Stimulated activated CD8-positive, alpha-beta memory T cell treated with anti-CD3 and anti-CD28 coated beads, Interleukin-15, amount 100 ng/mL, for 4 hours (primary cell): ENCODE measurements at regions not wholly inside any gene's neighbourhood (a gene's known extent, or its start where the extent isn't known, plus 50 kb on each side); places are given as distances from the start of the nearest gene placed in this dataset.
"Not testable (repeated sequence)": the region's sequence is repeated elsewhere in the genome, so short reads cannot be mapped to it uniquely, and the experiment has no call there.

Experiments used
- DNase-seq, 2 donors: peaks; one replicate each; pipeline ENCODE4 v3.0.0-alpha.2; 2020; ENCODE audit warnings: low read depth in 2 of 2

- no peak for DNase-seq
Observed at GRCh38 chr11:87767615-87768014, 407.6 kb downstream of the RAB38 start.

- DNase-seq: not testable (repeated sequence)
Observed at GRCh38 chr11:87764075-87764474, 411.2 kb downstream of the RAB38 start.

GRCh38 chr11:87754685-87755084 is 420.6 kb downstream of the RAB38 start:
- no peak for DNase-seq

- no peak for DNase-seq
Observed at GRCh38 chr11:87753143-87753542, 422.1 kb downstream of the RAB38 start.

- no peak for DNase-seq
Observed at GRCh38 chr11:87743007-87743406, 432.2 kb downstream of the RAB38 start.

GRCh38 chr11:87740968-87741367 is 434.3 kb downstream of the RAB38 start:
- DNase-seq: no peak

DNA sequence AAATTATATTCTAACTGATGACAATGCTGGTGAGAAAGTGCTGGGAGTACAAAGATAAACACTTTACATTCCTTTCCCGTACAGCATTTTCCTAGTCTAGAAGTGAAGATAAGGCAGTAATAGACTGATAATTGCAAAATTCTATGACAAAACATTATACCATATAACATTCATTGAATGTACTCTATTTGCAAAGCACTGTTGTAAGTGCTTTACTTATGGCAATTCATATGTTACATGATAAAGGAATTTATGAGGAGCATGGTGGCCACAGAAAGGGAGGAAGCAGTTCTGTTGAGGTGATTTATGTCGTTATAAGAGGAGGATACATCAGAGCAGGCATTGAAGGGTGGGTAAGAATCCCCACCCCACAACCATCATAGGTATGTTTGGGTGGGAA is 434.8 kb downstream of the RAB38 start:
- DNase-seq: no peak

DNA sequence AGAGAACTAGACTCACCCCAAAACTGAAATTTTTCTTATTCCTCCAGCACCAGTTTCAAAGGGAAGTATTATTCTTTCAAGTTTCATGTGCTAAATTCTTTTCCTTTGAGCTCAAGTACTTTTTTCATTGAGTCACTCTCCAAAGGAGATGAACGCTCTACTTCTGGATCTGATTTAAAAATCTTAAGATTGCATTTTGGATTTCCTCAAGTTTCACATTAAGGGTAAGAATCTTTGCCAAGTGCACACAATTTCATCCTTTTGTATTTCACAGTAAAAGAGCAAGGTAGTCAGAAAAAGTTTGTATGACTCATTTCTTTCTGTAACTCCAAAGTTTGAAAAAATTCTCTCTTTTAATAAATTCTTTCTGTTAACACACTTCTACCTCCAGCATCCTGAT is 435.5 kb downstream of the RAB38 start:
- no peak for DNase-seq

DNA sequence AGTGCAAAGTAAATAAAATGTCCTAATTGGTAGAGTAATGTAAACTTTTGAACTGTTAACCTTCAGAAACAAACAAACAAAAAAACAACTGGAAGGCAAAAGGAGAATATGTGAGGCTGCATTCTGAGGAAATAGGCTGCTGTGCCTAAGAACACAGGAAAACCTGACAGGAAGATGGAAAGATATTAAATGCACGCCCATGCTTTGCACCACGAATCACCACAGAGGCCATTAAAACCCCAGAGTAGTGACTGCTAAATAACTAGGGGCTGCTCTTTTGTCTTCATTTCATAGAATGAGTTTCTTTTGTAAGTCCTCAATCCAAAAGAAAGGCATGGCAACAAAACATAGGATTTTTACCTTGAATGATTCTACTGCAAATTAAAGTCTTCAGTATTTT is 436.0 kb downstream of the RAB38 start:
- no peak for DNase-seq

GRCh38 chr11:87736928-87737327 is 438.3 kb downstream of the RAB38 start:
- no peak for DNase-seq

DNA sequence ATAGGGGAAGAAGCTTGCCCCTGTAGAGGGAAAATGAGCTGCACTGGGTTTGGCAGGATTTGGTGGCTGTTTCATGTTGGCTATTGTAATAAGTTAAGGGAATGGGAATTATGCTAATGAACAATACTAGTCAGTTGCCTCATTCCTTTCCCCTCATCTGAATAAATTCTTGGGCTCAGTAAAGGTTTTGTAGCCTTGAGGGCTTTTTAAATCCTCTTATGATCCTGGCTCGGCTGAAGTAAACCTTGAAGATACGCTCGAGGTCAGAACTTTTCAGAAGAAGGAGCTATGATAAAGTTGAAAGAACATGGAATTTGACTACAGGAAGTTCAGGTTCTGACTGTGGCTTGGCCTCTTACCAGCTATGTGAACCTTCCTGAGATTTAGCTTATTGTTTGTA is 448.7 kb downstream of the RAB38 start:
- DNase-seq: no peak

- DNase-seq: no peak
Observed at GRCh38 chr11:87724358-87724757, 450.9 kb downstream of the RAB38 start.

- DNase-seq: no peak
Observed at GRCh38 chr11:87722756-87723565, 452.3 kb downstream of the RAB38 start.

DNA sequence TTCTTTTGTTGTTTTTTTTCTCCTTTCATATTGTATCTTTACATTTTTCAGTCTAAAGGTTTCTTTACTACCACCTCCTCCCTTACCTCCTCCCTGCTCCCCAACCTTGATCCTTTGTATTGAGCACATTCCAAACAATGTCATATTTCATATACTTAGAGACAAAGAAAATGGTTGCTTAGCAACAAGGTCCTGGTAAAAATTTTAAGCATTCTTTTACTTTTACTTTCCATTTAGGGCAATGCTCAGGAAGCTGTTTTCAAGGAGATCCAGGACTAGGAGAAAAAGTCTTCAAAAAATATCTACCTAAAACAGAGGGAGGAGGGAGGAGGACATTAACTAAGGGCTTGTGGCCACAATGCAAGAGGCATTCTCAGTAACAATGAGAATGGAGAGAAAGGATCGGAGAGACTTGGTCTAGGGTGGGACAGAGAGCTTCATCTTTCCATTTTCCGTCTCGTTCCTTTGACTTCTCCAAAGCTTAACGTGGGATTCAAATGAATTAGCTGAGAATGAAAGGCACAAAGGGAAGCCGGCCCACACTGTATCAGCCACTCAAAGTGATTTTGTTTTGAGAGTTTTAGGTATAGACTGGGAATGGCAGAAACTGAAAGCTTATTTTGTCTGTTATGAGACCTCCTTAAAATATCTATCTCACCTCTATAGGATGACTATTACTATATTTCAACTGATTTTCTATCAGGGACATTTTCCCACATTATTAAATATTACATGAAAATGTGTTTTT is 455.7 kb downstream of the RAB38 start:
- no peak for DNase-seq

GRCh38 chr11:87712802-87713202 is 462.4 kb downstream of the RAB38 start:
- no peak for DNase-seq

DNA sequence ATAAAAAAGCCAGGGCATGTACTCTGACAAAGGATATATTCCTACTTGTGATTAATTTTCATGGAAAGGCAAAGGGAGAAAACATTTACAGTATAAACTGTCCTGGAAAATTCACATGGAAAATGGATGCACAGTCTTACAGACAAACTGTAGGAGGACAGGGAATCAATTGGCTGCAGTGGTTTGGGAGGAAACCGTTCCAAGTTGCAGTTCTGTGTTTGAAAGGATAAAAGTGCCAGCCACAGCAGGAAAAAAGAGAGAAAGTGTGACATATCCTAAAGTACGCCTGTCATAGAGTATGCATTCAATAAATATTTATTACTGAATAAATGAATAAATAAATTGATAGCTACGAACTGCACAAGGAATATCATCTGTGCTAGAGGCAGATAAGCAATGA is 462.9 kb downstream of the RAB38 start:
- no peak for DNase-seq

DNA sequence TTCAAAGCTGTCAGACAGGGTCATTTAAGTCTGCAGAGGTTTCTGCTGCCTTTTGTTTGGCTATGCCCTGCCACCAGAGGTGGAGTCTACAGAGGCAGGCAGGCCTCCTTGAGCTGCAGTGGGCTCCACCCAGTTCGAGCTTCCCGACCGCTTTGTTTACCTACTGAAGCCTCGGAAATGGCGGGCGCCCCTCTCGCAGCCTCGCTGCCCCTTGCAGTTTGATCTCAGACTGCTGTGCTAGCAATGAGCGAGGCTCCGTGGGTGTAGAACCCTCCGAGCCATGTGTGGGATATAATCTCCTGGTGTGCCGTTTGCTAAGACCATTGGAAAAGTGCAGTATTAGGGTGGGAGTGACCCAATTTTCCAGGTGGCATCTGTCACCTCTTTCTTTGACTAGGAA is 471.7 kb downstream of the RAB38 start:
- DNase-seq: not testable (repeated sequence)

GRCh38 chr11:87675993-87676392 is 499.2 kb downstream of the RAB38 start:
- no peak for DNase-seq

DNA sequence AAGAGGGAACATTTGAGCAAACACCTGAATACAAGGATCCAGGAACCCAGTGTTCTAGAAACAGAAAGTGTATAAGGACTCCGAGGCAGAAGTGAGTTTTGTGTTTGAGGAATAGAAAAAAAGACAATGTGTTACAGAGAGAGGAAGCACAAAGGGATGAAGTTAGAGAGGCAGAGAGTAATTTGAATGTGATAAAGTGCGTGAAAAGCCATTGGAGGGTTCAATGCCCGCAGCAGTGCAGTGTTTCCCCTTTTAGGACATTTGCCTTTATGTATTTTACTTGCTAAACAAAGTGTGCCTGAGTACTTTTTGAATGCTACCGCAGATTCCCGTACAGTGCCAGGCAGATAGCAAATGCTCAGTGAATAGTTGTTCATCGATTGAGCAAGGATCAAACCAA is 508.5 kb downstream of the RAB38 start:
- no peak for DNase-seq

DNA sequence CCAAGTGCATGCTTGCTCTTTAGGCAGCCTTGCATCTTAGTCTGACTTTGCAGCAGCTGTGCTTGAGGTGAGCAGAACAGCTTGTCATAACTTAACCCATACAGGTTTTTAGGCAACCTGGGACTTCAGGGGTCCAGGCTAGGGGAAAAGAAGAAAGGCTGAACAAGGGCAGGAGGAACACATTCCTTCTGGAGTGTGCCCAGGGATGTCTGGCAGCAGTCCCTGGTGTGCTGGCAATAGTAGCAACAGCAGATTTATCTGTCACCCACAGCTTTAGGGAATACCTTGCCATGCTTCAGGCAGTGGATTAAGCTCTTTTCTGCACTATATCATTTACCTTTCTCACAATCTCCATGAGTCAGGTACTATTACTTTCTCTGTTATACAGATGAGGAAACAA is 513.0 kb downstream of the RAB38 start:
- DNase-seq: no peak

- DNase-seq: no peak
Observed at GRCh38 chr11:87660926-87661660, 514.1 kb downstream of the RAB38 start.

DNA sequence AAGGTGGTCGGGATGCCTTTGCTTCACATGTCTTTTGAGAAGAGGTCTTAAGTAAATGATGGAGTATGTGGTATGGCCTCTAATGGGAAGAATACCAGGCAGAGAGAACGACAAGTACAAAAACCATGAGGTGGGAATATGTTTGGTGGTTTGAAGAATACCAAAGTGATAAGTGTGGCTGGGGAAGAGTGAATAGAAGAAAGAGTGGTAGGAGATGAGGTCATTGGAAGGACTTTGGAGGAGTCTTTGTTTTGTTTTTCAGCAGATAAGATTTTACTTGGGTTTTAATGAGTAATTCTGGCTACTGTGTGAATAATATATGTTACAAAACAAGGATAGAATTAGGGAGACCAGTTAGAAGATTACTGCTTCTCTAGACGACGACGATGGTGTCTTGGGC is 515.4 kb downstream of the RAB38 start:
- no peak for DNase-seq

- no peak for DNase-seq
Observed at GRCh38 chr11:87645626-87646025, 529.6 kb downstream of the RAB38 start.
